ENCODE measurements at regions not wholly inside any gene's neighbourhood (a gene's known extent, or its start where the extent isn't known, plus 50 kb on each side); places are given as distances from the start of the nearest gene placed in this dataset.

DNA sequence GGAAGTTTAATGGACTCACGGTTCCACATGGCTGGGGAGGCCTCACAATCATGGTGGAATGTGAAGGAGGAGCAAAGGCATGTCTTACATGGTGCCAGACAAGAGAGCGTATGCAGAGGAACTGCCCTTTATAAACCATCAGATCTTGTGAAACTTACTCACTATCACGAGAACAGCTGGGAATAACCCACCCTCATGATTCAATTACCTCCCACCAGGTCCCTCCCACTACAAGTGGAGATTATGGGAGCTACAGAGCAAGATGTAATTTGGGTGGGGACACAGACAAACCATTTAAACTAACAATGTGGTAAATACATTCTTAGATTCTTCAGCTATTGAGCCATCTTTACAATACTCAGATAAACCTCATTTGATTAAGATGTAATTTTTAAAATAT is 176.1 kb downstream of the SH3BP4 start:
- TF ChIP-seq EZH2 (IDR thresholded peaks at IDR 0.05; ENCODE audit: low read length, missing control alignments): no peak
- TF ChIP-seq, protein P1, sequence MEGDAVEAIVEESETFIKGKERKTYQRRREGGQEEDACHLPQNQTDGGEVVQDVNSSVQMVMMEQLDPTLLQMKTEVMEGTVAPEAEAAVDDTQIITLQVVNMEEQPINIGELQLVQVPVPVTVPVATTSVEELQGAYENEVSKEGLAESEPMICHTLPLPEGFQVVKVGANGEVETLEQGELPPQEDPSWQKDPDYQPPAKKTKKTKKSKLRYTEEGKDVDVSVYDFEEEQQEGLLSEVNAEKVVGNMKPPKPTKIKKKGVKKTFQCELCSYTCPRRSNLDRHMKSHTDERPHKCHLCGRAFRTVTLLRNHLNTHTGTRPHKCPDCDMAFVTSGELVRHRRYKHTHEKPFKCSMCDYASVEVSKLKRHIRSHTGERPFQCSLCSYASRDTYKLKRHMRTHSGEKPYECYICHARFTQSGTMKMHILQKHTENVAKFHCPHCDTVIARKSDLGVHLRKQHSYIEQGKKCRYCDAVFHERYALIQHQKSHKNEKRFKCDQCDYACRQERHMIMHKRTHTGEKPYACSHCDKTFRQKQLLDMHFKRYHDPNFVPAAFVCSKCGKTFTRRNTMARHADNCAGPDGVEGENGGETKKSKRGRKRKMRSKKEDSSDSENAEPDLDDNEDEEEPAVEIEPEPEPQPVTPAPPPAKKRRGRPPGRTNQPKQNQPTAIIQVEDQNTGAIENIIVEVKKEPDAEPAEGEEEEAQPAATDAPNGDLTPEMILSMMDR (conservative IDR thresholded peaks at IDR 0.05 in 1 of 2, IDR thresholded peaks at IDR 0.05 in 1 of 2; ENCODE audit: low read depth in 1 of 2, low read length in 2 of 2): no peak
- Histone ChIP-seq H3K4me1 (ENCODE audit: control insufficient read depth, extremely low read depth, insufficient read depth, low read length) (no peaks in the 10 kb centered on the region), H2AFZ (ENCODE audit: low read length) (no peak overlapping the region), H3K79me2 (ENCODE audit: control insufficient read depth, insufficient read depth, low read length) (no peaks in the 10 kb centered on the region), H3K9ac (ENCODE audit: insufficient read depth, low read length) (no peak overlapping the region), H3K27ac (ENCODE audit: insufficient read depth, low read length) (no peak overlapping the region), H3K4me3 (replicated peaks in 1 of 4; ENCODE audit: control extremely low read depth in 1 of 4, insufficient read depth in 1 of 4, low read depth in 3 of 4, low read length in 4 of 4) (no peak overlapping the region), H4K20me1 (ENCODE audit: control insufficient read depth, extremely low read depth, insufficient read depth, low read length) (no peaks in the 10 kb centered on the region), H3K36me3 (ENCODE audit: control insufficient read depth, insufficient read depth, low read length) (no peaks in the 10 kb centered on the region), H3K9me3 (ENCODE audit: control insufficient read depth, insufficient read depth, low read depth, low read length) (no peaks in the 10 kb centered on the region), H3K4me2 (ENCODE audit: extremely low read depth, insufficient read depth, low read length) (no peak overlapping the region), H3K27me3 (ENCODE audit: control insufficient read depth, insufficient read depth, low read length) (no peaks in the 10 kb centered on the region)
- DNase-seq (ENCODE audit: low read depth in 2 of 2): peak in 1 of 2 donors; percentile 8

DNA sequence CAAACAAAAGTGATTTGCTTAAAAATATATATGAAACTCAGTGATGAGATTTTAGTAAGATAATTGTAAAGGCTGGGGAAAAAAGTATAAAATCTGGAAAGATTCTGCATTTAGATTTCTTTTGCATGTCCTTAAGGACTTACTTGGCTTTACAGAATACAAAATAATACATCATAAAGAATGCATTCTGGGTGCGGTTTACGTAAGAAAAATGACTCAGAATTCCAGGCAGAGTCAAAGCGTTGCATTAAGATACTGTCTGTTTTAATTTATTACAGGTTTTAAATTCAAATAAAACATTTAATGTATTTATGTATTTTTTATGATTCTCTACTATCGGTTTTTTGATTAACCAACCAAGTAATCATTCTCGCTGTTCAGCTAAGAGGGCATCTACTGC is 178.0 kb downstream of the SH3BP4 start:
- no peak for TF ChIP-seq EZH2 (IDR thresholded peaks at IDR 0.05; ENCODE audit: low read length, missing control alignments)
- TF ChIP-seq, protein P1 (conservative IDR thresholded peaks at IDR 0.05 in 1 of 2, IDR thresholded peaks at IDR 0.05 in 1 of 2; ENCODE audit: low read depth in 1 of 2, low read length in 2 of 2): no peak
- no peak overlapping the region for H2AFZ ChIP-seq (ENCODE audit: low read length)
- H3K4me3 ChIP-seq (replicated peaks in 1 of 4; ENCODE audit: control extremely low read depth in 1 of 4, insufficient read depth in 1 of 4, low read depth in 3 of 4, low read length in 4 of 4): no peak overlapping the region
- H4K20me1 ChIP-seq (ENCODE audit: control insufficient read depth, extremely low read depth, insufficient read depth, low read length): no peaks in the 10 kb centered on the region
- H3K4me1 ChIP-seq (ENCODE audit: control insufficient read depth, extremely low read depth, insufficient read depth, low read length): no peaks in the 10 kb centered on the region
- no peak overlapping the region for H3K27ac ChIP-seq (ENCODE audit: insufficient read depth, low read length)
- H3K9ac ChIP-seq (ENCODE audit: insufficient read depth, low read length): no peak overlapping the region
- no peaks in the 10 kb centered on the region for H3K9me3 ChIP-seq (ENCODE audit: control insufficient read depth, insufficient read depth, low read depth, low read length)
- H3K36me3 ChIP-seq (ENCODE audit: control insufficient read depth, insufficient read depth, low read length): no peaks in the 10 kb centered on the region
- H3K79me2 ChIP-seq (ENCODE audit: control insufficient read depth, insufficient read depth, low read length): no peaks in the 10 kb centered on the region
- H3K4me2 ChIP-seq (ENCODE audit: extremely low read depth, insufficient read depth, low read length): no peak overlapping the region
- peak in 1 of 2 donors; percentile 11 for DNase-seq (ENCODE audit: low read depth in 2 of 2)
- no peaks in the 10 kb centered on the region for H3K27me3 ChIP-seq (ENCODE audit: control insufficient read depth, insufficient read depth, low read length)

DNA sequence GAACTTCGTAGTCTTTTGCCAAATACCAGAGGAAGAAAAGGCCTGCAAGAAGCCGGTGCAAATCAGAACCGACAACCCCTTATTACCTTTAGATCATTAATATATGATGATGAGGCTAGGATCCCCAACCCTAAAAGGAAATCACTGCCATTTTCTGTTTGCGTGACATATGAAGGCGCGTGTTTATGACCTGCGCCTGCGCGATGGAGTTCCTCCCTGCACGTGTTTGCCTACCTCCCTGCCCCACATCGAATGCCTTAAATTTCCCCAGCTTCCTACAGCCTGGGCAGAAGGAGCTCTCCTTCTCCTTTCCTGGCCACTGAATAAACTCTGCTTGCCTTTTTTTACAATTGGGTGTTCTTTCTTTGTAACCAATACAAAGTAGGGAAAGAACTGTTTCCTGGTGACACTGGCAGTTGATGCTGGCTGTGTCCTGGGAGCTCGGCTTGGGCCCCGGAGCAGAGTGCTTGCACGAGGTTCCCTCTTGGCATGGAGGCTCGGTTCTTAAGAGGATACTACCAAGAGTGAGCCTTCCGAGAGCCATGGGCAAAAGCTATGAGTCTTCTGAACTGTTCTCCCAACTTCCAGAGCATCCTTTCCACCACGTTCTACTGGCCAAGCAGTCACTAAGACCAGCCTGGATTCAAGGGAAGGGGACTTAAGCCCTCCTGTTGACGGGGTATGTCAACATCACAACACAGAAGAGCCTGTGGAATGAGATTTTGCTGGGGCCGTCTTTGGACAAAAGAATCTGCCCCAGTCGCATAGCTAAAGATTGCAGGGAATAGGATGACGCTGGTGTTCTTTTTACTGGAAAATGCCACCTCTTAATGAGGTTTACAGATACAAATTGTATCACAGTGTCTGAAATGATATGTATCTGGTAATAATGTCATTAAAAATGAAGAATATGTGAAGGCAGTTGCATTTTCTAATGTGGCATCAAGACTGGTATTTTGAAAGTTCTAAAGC is 179.8 kb downstream of the SH3BP4 start:
- no peaks in the 10 kb centered on the region for H3K27me3 ChIP-seq (ENCODE audit: control insufficient read depth, insufficient read depth, low read length)
- no peaks in the 10 kb centered on the region for H3K79me2 ChIP-seq (ENCODE audit: control insufficient read depth, insufficient read depth, low read length)
- no peak overlapping the region for H2AFZ ChIP-seq (ENCODE audit: low read length)
- H3K36me3 ChIP-seq (ENCODE audit: control insufficient read depth, insufficient read depth, low read length): no peaks in the 10 kb centered on the region
- H3K9ac ChIP-seq (ENCODE audit: insufficient read depth, low read length): no peak overlapping the region
- H3K9me3 ChIP-seq (ENCODE audit: control insufficient read depth, insufficient read depth, low read depth, low read length): no peaks in the 10 kb centered on the region
- no peak for DNase-seq (ENCODE audit: low read depth in 2 of 2)
- H3K4me3 ChIP-seq (replicated peaks in 1 of 4; ENCODE audit: control extremely low read depth in 1 of 4, insufficient read depth in 1 of 4, low read depth in 3 of 4, low read length in 4 of 4): no peak overlapping the region
- no peak overlapping the region for H3K27ac ChIP-seq (ENCODE audit: insufficient read depth, low read length)
- no peak for TF ChIP-seq EZH2 (IDR thresholded peaks at IDR 0.05; ENCODE audit: low read length, missing control alignments)
- TF ChIP-seq, protein P1 (conservative IDR thresholded peaks at IDR 0.05 in 1 of 2, IDR thresholded peaks at IDR 0.05 in 1 of 2; ENCODE audit: low read depth in 1 of 2, low read length in 2 of 2): no peak
- H3K4me2 ChIP-seq (ENCODE audit: extremely low read depth, insufficient read depth, low read length): no peak overlapping the region
- no peaks in the 10 kb centered on the region for H4K20me1 ChIP-seq (ENCODE audit: control insufficient read depth, extremely low read depth, insufficient read depth, low read length)
- H3K4me1 ChIP-seq (ENCODE audit: control insufficient read depth, extremely low read depth, insufficient read depth, low read length): no peaks in the 10 kb centered on the region

All from fibroblast of lung (primary cell).